NCI-H1694 (cell line): ENCODE measurements at regions not wholly inside any gene's neighbourhood (a gene's known extent, or its start where the extent isn't known, plus 50 kb on each side); places are given as distances from the start of the nearest gene placed in this dataset.
A peak's percentile ranks its signal among the peaks of the same experiment; 100 is the strongest.
"Not testable (repeated sequence)": the region's sequence is repeated elsewhere in the genome, so short reads cannot be mapped to it uniquely, and the experiment has no call there.

Experiments
- DNase-seq: peaks from one replicate; lab custom pipeline; 2025; lab: John Stamatoyannopoulos, UW

- DNase-seq = peak; percentile 5
Measured at GRCh38 chr11:34830648-34831047, 85.5 kb downstream of the APIP start.

GRCh38 chr11:34830035-34830434 is 86.1 kb downstream of the APIP start:
- no peak for DNase-seq

GRCh38 chr11:34827228-34827627 is 89.0 kb downstream of the APIP start:
- no peak for DNase-seq

GRCh38 chr11:34826384-34826726 is 89.8 kb downstream of the APIP start:
- no peak for DNase-seq

- no peak for DNase-seq
Measured at GRCh38 chr11:34825670-34826383, 90.4 kb downstream of the APIP start.

- DNase-seq = no peak
Measured at GRCh38 chr11:34825315-34825669, 90.9 kb downstream of the APIP start.

- DNase-seq = no peak
Measured at GRCh38 chr11:34824425-34824824, 91.8 kb downstream of the APIP start.

- DNase-seq = no peak
Measured at GRCh38 chr11:34823639-34824038, 92.5 kb downstream of the APIP start.

GRCh38 chr11:34823197-34823596 is 93.0 kb downstream of the APIP start:
- no peak for DNase-seq

GRCh38 chr11:34819740-34820482 is 96.3 kb downstream of the APIP start:
- no peak for DNase-seq

GRCh38 chr11:34817812-34818211 is 98.4 kb downstream of the APIP start:
- DNase-seq = not testable (repeated sequence)

GRCh38 chr11:34816698-34817213 is 99.4 kb downstream of the APIP start:
- DNase-seq = no peak

GRCh38 chr11:34812905-34813576 is 103.1 kb downstream of the APIP start:
- DNase-seq = no peak

- DNase-seq = no peak
Measured at GRCh38 chr11:34811858-34812257, 104.3 kb downstream of the APIP start.

- no peak for DNase-seq
Measured at GRCh38 chr11:34810107-34810562, 106.0 kb downstream of the APIP start.

GRCh38 chr11:34809191-34810106 is 106.7 kb downstream of the APIP start:
- no peak for DNase-seq

GRCh38 chr11:34806875-34807274 is 109.3 kb downstream of the APIP start:
- DNase-seq = no peak

- no peak for DNase-seq
Measured at GRCh38 chr11:34805937-34806336, 110.2 kb downstream of the APIP start.

GRCh38 chr11:34799848-34800247 is 116.3 kb downstream of the APIP start:
- no peak for DNase-seq

GRCh38 chr11:34798985-34799384 is 117.2 kb downstream of the APIP start:
- DNase-seq = no peak

- DNase-seq = not testable (repeated sequence)
Measured at GRCh38 chr11:34797497-34797896, 118.7 kb downstream of the APIP start.

GRCh38 chr11:34795641-34796040 is 120.5 kb downstream of the APIP start:
- DNase-seq = no peak
